ENCODE measurements at regions not wholly inside any gene's neighbourhood (a gene's known extent, or its start where the extent isn't known, plus 50 kb on each side); places are given as distances from the start of the nearest gene placed in this dataset.

DNA sequence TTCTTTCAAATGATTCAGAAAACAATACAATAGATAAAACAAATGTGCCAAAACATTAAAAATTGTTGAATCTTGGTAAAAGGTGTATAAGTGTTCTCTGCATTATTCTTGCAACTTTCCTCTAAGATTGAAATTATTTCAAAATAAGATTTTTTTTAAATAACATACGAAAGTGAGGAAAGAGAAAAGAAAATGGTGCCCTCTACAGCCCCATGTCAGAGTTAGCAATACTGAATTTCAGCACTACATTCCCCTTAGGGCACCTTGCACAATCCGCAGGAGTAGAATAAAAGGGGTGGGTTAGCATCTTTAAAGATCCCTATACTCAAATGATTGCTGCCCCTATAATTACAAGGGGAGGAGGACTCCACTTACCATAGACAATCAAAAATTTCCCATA, 433.7 kb downstream of the BCL11A start:
- no peak for TF ChIP-seq POLR2A (IDR thresholded peaks at IDR 0.05)
- TF ChIP-seq, protein P1, sequence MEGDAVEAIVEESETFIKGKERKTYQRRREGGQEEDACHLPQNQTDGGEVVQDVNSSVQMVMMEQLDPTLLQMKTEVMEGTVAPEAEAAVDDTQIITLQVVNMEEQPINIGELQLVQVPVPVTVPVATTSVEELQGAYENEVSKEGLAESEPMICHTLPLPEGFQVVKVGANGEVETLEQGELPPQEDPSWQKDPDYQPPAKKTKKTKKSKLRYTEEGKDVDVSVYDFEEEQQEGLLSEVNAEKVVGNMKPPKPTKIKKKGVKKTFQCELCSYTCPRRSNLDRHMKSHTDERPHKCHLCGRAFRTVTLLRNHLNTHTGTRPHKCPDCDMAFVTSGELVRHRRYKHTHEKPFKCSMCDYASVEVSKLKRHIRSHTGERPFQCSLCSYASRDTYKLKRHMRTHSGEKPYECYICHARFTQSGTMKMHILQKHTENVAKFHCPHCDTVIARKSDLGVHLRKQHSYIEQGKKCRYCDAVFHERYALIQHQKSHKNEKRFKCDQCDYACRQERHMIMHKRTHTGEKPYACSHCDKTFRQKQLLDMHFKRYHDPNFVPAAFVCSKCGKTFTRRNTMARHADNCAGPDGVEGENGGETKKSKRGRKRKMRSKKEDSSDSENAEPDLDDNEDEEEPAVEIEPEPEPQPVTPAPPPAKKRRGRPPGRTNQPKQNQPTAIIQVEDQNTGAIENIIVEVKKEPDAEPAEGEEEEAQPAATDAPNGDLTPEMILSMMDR (IDR thresholded peaks at IDR 0.05), result no peak
